Ascending aorta (tissue), 2 donors: ENCODE measurements at regions not wholly inside any gene's neighbourhood (a gene's known extent, or its start where the extent isn't known, plus 50 kb on each side); places are given as distances from the start of the nearest gene placed in this dataset.

Source experiments
- DNase-seq, 2 donors: peaks; one replicate each; pipeline ENCODE4 v3.0.0-alpha.2; 2019; ENCODE audit warnings: low spot score in 2 of 2
- H3K27ac ChIP-seq, 2 donors: fragments of 200-600 bp; sonication (generic); one replicate each; pipeline ENCODE4 v1.5.1; 2016 to 2017; ENCODE audit warnings: mild to moderate bottlenecking in 1 of 2
- H3K27me3 ChIP-seq: fragments of 200-600 bp; sonication (generic); one replicate; pipeline ENCODE4 v1.5.1; 2017
- H3K36me3 ChIP-seq, 2 donors: fragments of 200-600 bp; sonication (generic); one replicate each; pipeline ENCODE4 v1.5.1; 2016
- H3K4me1 ChIP-seq, 2 donors: fragments of 200-600 bp; sonication (generic); one replicate each; pipeline ENCODE4 v1.5.1; 2016 to 2017; ENCODE audit warnings: mild to moderate bottlenecking in 1 of 2
- H3K4me3 ChIP-seq, 2 donors: fragments of 200-600 bp; sonication (generic); one replicate each; pipeline ENCODE4 v1.5.1; 2016 to 2017; ENCODE audit warnings: mild to moderate bottlenecking in 1 of 2
- H3K9me3 ChIP-seq, 2 donors: fragments of 200-600 bp; sonication (generic); one replicate each; pipeline ENCODE4 v1.5.1; 2016
- intact Hi-C: fragments of 100-400 bp; cut with DNase I; formaldehyde crosslinking; loops from one replicate; pipeline ENCODE4 v1.15.1; 2023
- TF ChIP-seq, protein P1 (sequence below), 3 experiments: fragments of 200-600 bp in 2 of 3; fragments of 450-650 bp in 1 of 3; sonication (generic) in 2 of 3; IDR thresholded peaks; one replicate each; pipeline ENCODE4 v1.5.1; 2016 to 2019; ENCODE audit warnings: antibody characterized with exemption in 3 of 3, mild to moderate bottlenecking in 1 of 3, moderate library complexity in 1 of 3

DNA sequence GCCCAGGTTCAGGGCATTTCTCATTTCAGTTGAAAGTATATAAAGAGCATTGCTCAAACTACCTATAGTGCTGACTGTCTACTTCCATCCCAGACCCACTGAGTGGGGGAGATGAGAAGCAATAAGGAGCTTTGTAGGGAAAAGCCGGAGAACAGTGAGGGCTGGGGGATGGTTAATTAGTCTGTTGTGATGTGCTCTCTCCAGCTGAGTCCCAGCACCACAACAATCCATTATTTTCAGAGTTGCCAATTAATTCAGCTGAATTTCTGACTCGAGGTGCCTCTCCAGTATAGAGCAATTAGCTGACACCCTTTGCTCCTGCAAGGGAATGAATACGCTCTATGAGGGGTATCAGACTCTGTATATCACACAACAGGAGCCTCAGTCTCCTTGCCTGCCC, 1118.6 kb downstream of the SORCS3 start:
- no peak for DNase-seq
- Histone ChIP-seq H3K27ac (no peak overlapping the region), H3K36me3 (no peaks in the 10 kb centered on the region), H3K9me3 (no peaks in the 10 kb centered on the region), H3K4me1 (no peaks in the 10 kb centered on the region), H3K4me3 (no peak overlapping the region), H3K27me3 (no peaks in the 10 kb centered on the region)
- TF ChIP-seq, protein P1, sequence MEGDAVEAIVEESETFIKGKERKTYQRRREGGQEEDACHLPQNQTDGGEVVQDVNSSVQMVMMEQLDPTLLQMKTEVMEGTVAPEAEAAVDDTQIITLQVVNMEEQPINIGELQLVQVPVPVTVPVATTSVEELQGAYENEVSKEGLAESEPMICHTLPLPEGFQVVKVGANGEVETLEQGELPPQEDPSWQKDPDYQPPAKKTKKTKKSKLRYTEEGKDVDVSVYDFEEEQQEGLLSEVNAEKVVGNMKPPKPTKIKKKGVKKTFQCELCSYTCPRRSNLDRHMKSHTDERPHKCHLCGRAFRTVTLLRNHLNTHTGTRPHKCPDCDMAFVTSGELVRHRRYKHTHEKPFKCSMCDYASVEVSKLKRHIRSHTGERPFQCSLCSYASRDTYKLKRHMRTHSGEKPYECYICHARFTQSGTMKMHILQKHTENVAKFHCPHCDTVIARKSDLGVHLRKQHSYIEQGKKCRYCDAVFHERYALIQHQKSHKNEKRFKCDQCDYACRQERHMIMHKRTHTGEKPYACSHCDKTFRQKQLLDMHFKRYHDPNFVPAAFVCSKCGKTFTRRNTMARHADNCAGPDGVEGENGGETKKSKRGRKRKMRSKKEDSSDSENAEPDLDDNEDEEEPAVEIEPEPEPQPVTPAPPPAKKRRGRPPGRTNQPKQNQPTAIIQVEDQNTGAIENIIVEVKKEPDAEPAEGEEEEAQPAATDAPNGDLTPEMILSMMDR (IDR thresholded peaks at IDR 0.05), result no peak
- intact Hi-C loops, result no loop called here

- no peaks in the 10 kb centered on the region for H3K9me3 ChIP-seq
- intact Hi-C loops, result no loop called here
- no peaks in the 10 kb centered on the region for H3K27me3 ChIP-seq
- H3K36me3 ChIP-seq, result no peaks in the 10 kb centered on the region
- no peak overlapping the region for H3K27ac ChIP-seq
- H3K4me1 ChIP-seq, result no peaks in the 10 kb centered on the region
- no peak for DNase-seq
- H3K4me3 ChIP-seq, result no peak overlapping the region
- TF ChIP-seq, protein P1 (IDR thresholded peaks at IDR 0.05), result no peak
Measured at GRCh38 chr10:105758209-105758998, 1117.3 kb downstream of the SORCS3 start.

DNA sequence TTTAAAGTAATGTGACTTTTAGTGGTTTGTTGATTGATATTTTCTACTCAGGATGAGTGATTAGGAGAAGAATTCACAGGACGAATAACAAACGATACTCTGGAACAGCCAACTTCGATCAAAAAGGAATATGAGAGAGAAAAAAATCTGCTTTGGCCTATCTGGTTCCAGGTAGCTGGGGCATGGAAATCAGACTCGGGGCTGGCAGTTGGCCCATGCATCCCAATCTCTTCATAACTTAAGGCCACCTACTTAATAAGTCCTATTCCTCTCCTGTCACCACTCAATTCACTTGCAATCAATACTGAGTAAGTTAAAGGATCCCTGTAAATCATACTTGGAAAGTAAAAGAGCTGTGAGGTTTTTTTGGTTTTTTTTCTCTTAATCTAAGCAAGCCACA, 1116.2 kb downstream of the SORCS3 start:
- H3K27ac ChIP-seq, result no peak overlapping the region

DNA sequence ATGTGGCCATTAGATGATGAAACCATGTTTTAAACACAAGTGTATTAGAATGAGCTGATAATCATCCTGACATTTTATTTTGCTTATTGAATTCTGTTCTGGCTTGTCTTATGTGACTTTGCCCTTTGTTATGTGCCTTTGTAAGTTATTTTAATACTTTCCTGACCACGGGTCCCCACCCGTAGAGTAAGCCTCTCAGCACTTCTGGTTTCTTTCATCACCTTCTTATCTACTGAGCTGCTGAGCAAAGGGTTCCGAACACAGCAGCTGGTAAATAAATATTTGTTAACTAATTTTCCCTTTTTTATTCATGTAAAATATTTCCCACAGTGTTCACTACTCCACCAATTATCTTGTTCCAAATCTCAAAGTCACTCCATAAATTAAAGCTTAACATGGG, 1115.3 kb downstream of the SORCS3 start:
- Histone ChIP-seq H3K4me3 (no peak overlapping the region), H3K9me3 (no peaks in the 10 kb centered on the region), H3K4me1 (no peaks in the 10 kb centered on the region), H3K36me3 (no peaks in the 10 kb centered on the region), H3K27me3 (no peaks in the 10 kb centered on the region), H3K27ac (no peak overlapping the region)
- TF ChIP-seq, protein P1 (IDR thresholded peaks at IDR 0.05), result no peak
- intact Hi-C loops, result no loop called here
- DNase-seq, result no peak

More for the DNA sequence above, 1116.2 kb downstream of the SORCS3 start:
- no peaks in the 10 kb centered on the region for H3K9me3 ChIP-seq
- DNase-seq, result no peak
- H3K27me3 ChIP-seq, result no peaks in the 10 kb centered on the region
- TF ChIP-seq, protein P1 (IDR thresholded peaks at IDR 0.05), result no peak
- no peak overlapping the region for H3K4me3 ChIP-seq
- intact Hi-C loops, result no loop called here
- H3K4me1 ChIP-seq, result no peaks in the 10 kb centered on the region
- no peaks in the 10 kb centered on the region for H3K36me3 ChIP-seq

DNA sequence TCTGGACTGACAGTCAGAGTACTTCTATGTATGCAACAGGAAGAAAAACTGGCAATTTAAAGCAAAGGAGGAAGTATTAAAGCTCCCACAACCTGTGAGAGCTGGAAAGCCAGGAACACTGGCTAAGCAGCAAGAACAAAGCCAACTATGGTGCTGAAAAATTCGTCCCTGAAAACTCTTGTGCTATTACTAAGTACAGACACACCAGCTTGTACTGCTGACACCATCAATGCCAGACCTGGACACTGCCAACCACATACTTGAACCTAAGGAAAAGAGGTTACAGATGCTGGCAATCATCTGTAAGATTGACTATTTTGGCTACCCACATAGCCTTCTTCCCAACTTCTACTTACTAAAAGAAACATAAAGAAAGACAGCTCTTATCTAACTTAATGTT, 1110.6 kb downstream of the SORCS3 start:
- Histone ChIP-seq H3K36me3 (no peaks in the 10 kb centered on the region), H3K9me3 (no peaks in the 10 kb centered on the region), H3K4me1 (no peaks in the 10 kb centered on the region), H3K4me3 (no peak overlapping the region), H3K27me3 (no peaks in the 10 kb centered on the region), H3K27ac (no peak overlapping the region)
- TF ChIP-seq, protein P1 (IDR thresholded peaks at IDR 0.05), result no peak
- intact Hi-C loops, result no loop called here
- no peak for DNase-seq
